Left ventricle myocardium inferior (tissue), 1 donor: ENCODE measurements at regions not wholly inside any gene's neighbourhood (a gene's known extent, or its start where the extent isn't known, plus 50 kb on each side); places are given as distances from the start of the nearest gene placed in this dataset.

Source experiments
- DNase-seq: peaks from one replicate; pipeline ENCODE4 v3.0.0-alpha.2; 2020
- H3K27ac ChIP-seq: fragments of 200-600 bp; replicated peaks from 2 replicates; pipeline ENCODE4 v1.8.0; 2021
- H3K27me3 ChIP-seq: fragments of 200-600 bp; 2 replicates; pipeline ENCODE4 v1.8.0; 2021; ENCODE audit warnings: low read depth
- H3K36me3 ChIP-seq: fragments of 200-600 bp; 2 replicates; pipeline ENCODE4 v1.8.0; 2021
- H3K4me1 ChIP-seq: fragments of 200-600 bp; 2 replicates; pipeline ENCODE4 v1.8.0; 2021
- H3K4me3 ChIP-seq: fragments of 200-600 bp; 2 replicates; pipeline ENCODE4 v1.8.0; 2021; ENCODE audit warnings: mild to moderate bottlenecking, moderate library complexity
- H3K9me3 ChIP-seq: fragments of 200-600 bp; replicated peaks from 2 replicates; pipeline ENCODE4 v1.8.0; 2021
- CTCF ChIP-seq: fragments of 200-600 bp; IDR thresholded peaks from 2 replicates; pipeline ENCODE4 v1.8.0; 2021; ENCODE audit warnings: antibody characterized with exemption, mild to moderate bottlenecking, borderline replicate concordance
- intact Hi-C: fragments of 100-400 bp; cut with micrococcal nuclease; formaldehyde crosslinking; loops from one replicate; pipeline ENCODE4 v1.11.0; 2022
- donor health status: DM: no; HTN: yes; CAD: no; lungs with severe emphysema.

- H3K36me3 ChIP-seq: no peaks in the 10 kb centered on the region
These were observed 122.8 kb upstream of the MAP3K1 start for GRCh38 chr5:56692359-56693219.

GRCh38 chr5:56688402-56688801, 126.9 kb upstream of the MAP3K1 start:
- peaks cover 10% of the 10 kb centered on the region for H3K4me1 ChIP-seq

More at GRCh38 chr5:56692359-56693219, 122.8 kb upstream of the MAP3K1 start:
- Histone ChIP-seq H3K27me3 (no peaks in the 10 kb centered on the region), H3K4me1 (peaks cover 17% of the 10 kb centered on the region), H3K9me3 (no peaks in the 10 kb centered on the region), H3K4me3 (no peak overlapping the region), H3K27ac (no peak overlapping the region)
- intact Hi-C loops: no loop called here
- no peak for DNase-seq
- no peak for TF ChIP-seq CTCF

GRCh38 chr5:56686337-56687195, 128.8 kb upstream of the MAP3K1 start:
- intact Hi-C loops: no loop called here
- DNase-seq: no peak
- no peak overlapping the region for H3K27ac ChIP-seq

More at GRCh38 chr5:56688402-56688801, 126.9 kb upstream of the MAP3K1 start:
- Histone ChIP-seq H3K36me3 (no peaks in the 10 kb centered on the region), H3K27me3 (no peaks in the 10 kb centered on the region), H3K27ac (no peak overlapping the region), H3K9me3 (no peaks in the 10 kb centered on the region), H3K4me3 (no peak overlapping the region)
- intact Hi-C loops: no loop called here
- DNase-seq: no peak
- TF ChIP-seq CTCF: no peak

GRCh38 chr5:56685503-56686217, 129.7 kb upstream of the MAP3K1 start:
- no peak for DNase-seq
- intact Hi-C loops: no loop called here
- Histone ChIP-seq H3K4me1 (peaks cover 10% of the 10 kb centered on the region), H3K9me3 (no peaks in the 10 kb centered on the region), H3K36me3 (no peaks in the 10 kb centered on the region), H3K27ac (no peak overlapping the region), H3K27me3 (no peaks in the 10 kb centered on the region), H3K4me3 (no peak overlapping the region)
- TF ChIP-seq CTCF: no peak

More at GRCh38 chr5:56686337-56687195, 128.8 kb upstream of the MAP3K1 start:
- Histone ChIP-seq H3K27me3 (no peaks in the 10 kb centered on the region), H3K4me1 (peaks cover 10% of the 10 kb centered on the region), H3K36me3 (no peaks in the 10 kb centered on the region), H3K4me3 (no peak overlapping the region), H3K9me3 (no peaks in the 10 kb centered on the region)
- TF ChIP-seq CTCF: no peak

GRCh38 chr5:56684159-56684558, 131.2 kb upstream of the MAP3K1 start:
- DNase-seq: no peak
- H3K4me1 ChIP-seq: peaks cover 10% of the 10 kb centered on the region
- intact Hi-C loops: no loop called here
- H3K9me3 ChIP-seq: no peaks in the 10 kb centered on the region
- H3K36me3 ChIP-seq: no peaks in the 10 kb centered on the region
- no peak overlapping the region for H3K27ac ChIP-seq
- H3K4me3 ChIP-seq: no peak overlapping the region
- no peak for TF ChIP-seq CTCF
- H3K27me3 ChIP-seq: no peaks in the 10 kb centered on the region
